Esophagus muscularis mucosa (tissue), 3 donors: ENCODE measurements at regions not wholly inside any gene's neighbourhood (a gene's known extent, or its start where the extent isn't known, plus 50 kb on each side); places are given as distances from the start of the nearest gene placed in this dataset.

Source experiments
- EP300 ChIP-seq: sonication (generic); formaldehyde crosslinking; IDR thresholded peaks from one replicate; pipeline ENCODE4 v1.6.1; 2017; ENCODE audit warnings: antibody characterized with exemption
- TF ChIP-seq, protein P1 (sequence below), 3 experiments: fragments of 200-600 bp in 2 of 3; fragments of 450-650 bp in 1 of 3; sonication (generic) in 2 of 3; IDR thresholded peaks; one replicate each; pipeline ENCODE4 v1.5.1; 2017 to 2019; ENCODE audit warnings: antibody characterized with exemption in 3 of 3, mild to moderate bottlenecking in 2 of 3, moderate library complexity in 1 of 3

DNA sequence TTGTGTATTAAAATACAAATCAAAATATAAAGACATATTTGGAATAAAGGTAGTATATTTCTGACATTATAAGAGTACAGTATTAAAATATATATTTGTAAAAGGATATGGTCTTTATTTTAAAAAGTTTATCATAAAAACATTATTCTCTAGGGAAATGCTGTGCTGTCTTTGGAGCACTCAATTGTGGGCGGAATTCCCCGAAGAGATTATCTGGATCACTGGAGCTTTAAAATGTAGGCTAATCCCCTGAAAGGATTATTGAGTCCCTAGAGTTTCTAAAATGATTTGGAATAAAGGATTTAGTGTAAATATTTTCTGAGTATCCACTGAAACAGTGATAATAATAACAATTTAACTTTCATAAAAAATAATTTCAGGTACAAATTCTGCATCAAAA lies 1239.4 kb downstream of the TECRL start:
- no peak for TF ChIP-seq EP300
- TF ChIP-seq, protein P1, sequence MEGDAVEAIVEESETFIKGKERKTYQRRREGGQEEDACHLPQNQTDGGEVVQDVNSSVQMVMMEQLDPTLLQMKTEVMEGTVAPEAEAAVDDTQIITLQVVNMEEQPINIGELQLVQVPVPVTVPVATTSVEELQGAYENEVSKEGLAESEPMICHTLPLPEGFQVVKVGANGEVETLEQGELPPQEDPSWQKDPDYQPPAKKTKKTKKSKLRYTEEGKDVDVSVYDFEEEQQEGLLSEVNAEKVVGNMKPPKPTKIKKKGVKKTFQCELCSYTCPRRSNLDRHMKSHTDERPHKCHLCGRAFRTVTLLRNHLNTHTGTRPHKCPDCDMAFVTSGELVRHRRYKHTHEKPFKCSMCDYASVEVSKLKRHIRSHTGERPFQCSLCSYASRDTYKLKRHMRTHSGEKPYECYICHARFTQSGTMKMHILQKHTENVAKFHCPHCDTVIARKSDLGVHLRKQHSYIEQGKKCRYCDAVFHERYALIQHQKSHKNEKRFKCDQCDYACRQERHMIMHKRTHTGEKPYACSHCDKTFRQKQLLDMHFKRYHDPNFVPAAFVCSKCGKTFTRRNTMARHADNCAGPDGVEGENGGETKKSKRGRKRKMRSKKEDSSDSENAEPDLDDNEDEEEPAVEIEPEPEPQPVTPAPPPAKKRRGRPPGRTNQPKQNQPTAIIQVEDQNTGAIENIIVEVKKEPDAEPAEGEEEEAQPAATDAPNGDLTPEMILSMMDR (IDR thresholded peaks at IDR 0.05) = no peak
